ENCODE measurements at regions not wholly inside any gene's neighbourhood (a gene's known extent, or its start where the extent isn't known, plus 50 kb on each side); places are given as distances from the start of the nearest gene placed in this dataset.

GRCh38 chr3:94607778-94608177 is 544.9 kb downstream of the NSUN3 start:
- H3K27ac Mint-ChIP-seq = no peak overlapping the region

More at GRCh38 chr3:94607778-94608177, 544.9 kb downstream of the NSUN3 start:
- Histone ChIP-seq H3K4me1 (ENCODE audit: insufficient read depth) (no peaks in the 10 kb centered on the region), H3K79me2 (replicated peaks; ENCODE audit: insufficient read depth) (no peaks in the 10 kb centered on the region), H3K9me2 (ENCODE audit: insufficient read depth) (no peaks in the 10 kb centered on the region), H3K27me3 (ENCODE audit: insufficient read depth) (no peaks in the 10 kb centered on the region), H3K36me3 (ENCODE audit: insufficient read depth) (no peaks in the 10 kb centered on the region), H3F3A (replicated peaks; ENCODE audit: low read depth) (no peaks in the 10 kb centered on the region), H3K4me3 (no peak overlapping the region), H3K4me2 (no peak overlapping the region), H2AFZ (no peak overlapping the region), H3K27ac (ENCODE audit: low read depth) (no peak overlapping the region), H4K20me1 (replicated peaks; ENCODE audit: insufficient read depth) (no peaks in the 10 kb centered on the region)
- Mint-ChIP-seq H3K27me3 (ENCODE audit: insufficient read depth, low read depth, poor library complexity) (no peaks in the 10 kb centered on the region), H3K9me3 (no peaks in the 10 kb centered on the region; the same call in 2 of the 3 replicates), H3K4me3 (no peak overlapping the region), H3K36me3 (ENCODE audit: low read depth) (no peaks in the 10 kb centered on the region), H3K4me1 (no peaks in the 10 kb centered on the region)
- TF ChIP-seq, protein P1, sequence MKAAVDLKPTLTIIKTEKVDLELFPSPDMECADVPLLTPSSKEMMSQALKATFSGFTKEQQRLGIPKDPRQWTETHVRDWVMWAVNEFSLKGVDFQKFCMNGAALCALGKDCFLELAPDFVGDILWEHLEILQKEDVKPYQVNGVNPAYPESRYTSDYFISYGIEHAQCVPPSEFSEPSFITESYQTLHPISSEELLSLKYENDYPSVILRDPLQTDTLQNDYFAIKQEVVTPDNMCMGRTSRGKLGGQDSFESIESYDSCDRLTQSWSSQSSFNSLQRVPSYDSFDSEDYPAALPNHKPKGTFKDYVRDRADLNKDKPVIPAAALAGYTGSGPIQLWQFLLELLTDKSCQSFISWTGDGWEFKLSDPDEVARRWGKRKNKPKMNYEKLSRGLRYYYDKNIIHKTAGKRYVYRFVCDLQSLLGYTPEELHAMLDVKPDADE (IDR thresholded peaks at IDR 0.05) = no peak
- TF ChIP-seq, protein P2, sequence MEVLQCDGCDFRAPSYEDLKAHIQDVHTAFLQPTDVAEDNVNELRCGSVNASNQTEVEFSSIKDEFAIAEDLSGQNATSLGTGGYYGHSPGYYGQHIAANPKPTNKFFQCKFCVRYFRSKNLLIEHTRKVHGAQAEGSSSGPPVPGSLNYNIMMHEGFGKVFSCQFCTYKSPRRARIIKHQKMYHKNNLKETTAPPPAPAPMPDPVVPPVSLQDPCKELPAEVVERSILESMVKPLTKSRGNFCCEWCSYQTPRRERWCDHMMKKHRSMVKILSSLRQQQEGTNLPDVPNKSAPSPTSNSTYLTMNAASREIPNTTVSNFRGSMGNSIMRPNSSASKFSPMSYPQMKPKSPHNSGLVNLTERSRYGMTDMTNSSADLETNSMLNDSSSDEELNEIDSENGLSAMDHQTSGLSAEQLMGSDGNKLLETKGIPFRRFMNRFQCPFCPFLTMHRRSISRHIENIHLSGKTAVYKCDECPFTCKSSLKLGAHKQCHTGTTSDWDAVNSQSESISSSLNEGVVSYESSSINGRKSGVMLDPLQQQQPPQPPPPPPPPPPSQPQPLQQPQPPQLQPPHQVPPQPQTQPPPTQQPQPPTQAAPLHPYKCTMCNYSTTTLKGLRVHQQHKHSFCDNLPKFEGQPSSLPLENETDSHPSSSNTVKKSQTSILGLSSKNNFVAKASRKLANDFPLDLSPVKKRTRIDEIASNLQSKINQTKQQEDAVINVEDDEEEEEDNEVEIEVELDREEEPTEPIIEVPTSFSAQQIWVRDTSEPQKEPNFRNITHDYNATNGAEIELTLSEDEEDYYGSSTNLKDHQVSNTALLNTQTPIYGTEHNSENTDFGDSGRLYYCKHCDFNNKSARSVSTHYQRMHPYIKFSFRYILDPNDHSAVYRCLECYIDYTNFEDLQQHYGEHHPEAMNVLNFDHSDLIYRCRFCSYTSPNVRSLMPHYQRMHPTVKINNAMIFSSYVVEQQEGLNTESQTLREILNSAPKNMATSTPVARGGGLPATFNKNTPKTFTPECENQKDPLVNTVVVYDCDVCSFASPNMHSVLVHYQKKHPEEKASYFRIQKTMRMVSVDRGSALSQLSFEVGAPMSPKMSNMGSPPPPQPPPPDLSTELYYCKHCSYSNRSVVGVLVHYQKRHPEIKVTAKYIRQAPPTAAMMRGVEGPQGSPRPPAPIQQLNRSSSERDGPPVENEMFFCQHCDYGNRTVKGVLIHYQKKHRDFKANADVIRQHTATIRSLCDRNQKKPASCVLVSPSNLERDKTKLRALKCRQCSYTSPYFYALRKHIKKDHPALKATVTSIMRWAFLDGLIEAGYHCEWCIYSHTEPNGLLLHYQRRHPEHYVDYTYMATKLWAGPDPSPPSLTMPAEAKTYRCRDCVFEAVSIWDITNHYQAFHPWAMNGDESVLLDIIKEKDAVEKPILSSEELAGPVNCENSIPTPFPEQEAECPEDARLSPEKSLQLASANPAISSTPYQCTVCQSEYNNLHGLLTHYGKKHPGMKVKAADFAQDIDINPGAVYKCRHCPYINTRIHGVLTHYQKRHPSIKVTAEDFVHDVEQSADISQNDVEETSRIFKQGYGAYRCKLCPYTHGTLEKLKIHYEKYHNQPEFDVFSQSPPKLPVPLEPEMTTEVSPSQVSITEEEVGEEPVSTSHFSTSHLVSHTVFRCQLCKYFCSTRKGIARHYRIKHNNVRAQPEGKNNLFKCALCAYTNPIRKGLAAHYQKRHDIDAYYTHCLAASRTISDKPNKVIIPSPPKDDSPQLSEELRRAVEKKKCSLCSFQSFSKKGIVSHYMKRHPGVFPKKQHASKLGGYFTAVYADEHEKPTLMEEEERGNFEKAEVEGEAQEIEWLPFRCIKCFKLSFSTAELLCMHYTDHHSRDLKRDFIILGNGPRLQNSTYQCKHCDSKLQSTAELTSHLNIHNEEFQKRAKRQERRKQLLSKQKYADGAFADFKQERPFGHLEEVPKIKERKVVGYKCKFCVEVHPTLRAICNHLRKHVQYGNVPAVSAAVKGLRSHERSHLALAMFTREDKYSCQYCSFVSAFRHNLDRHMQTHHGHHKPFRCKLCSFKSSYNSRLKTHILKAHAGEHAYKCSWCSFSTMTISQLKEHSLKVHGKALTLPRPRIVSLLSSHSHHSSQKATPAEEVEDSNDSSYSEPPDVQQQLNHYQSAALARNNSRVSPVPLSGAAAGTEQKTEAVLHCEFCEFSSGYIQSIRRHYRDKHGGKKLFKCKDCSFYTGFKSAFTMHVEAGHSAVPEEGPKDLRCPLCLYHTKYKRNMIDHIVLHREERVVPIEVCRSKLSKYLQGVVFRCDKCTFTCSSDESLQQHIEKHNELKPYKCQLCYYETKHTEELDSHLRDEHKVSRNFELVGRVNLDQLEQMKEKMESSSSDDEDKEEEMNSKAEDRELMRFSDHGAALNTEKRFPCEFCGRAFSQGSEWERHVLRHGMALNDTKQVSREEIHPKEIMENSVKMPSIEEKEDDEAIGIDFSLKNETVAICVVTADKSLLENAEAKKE (CRISPR knock-in tag; IDR thresholded peaks at IDR 0.05) = no peak
- TF ChIP-seq CREB1 (CRISPR knock-in tag; IDR thresholded peaks at IDR 0.05; ENCODE audit: low read depth) = no peak
- no peak for TF ChIP-seq ZNF331 (CRISPR knock-in tag; IDR thresholded peaks at IDR 0.05; ENCODE audit: low read depth)
- no peak for TF ChIP-seq POLR2AphosphoS5 (IDR thresholded peaks at IDR 0.05; ENCODE audit: low read depth)
- TF ChIP-seq JUNB (IDR thresholded peaks at IDR 0.05; ENCODE audit: unreplicated experiment) = no peak
- no peak for ATAC-seq
- DNase-seq (ENCODE audit: low spot score) = no peak

Data from GM23338 (cell line).